ENCODE measurements at regions not wholly inside any gene's neighbourhood (a gene's known extent, or its start where the extent isn't known, plus 50 kb on each side); places are given as distances from the start of the nearest gene placed in this dataset.

GRCh38 chr2:19232312-19232711 lies 126.1 kb downstream of the OSR1 start:
- Histone ChIP-seq H3K27ac (no peak overlapping the region), H3K9me2 (ENCODE audit: insufficient read depth) (no peaks in the 10 kb centered on the region), H4K20me1 (ENCODE audit: insufficient read depth) (no peaks in the 10 kb centered on the region), H3K4me1 (ENCODE audit: insufficient read depth) (peaks cover 11% of the 10 kb centered on the region), H3K79me2 (ENCODE audit: insufficient read depth) (no peaks in the 10 kb centered on the region), H3K4me3 (no peak overlapping the region), H3K9ac (no peak overlapping the region), H3K9me3 (ENCODE audit: low read depth) (no peaks in the 10 kb centered on the region), H3F3A (ENCODE audit: insufficient read depth) (peaks cover 4% of the 10 kb centered on the region; the same call in 1 of the 2 replicates), H2AFZ (no peak overlapping the region), H3K4me2 (ENCODE audit: unreplicated experiment) (no peak overlapping the region), H3K36me3 (ENCODE audit: low read depth) (no peaks in the 10 kb centered on the region), H3K27me3 (replicated peaks; ENCODE audit: insufficient read depth) (no peaks in the 10 kb centered on the region)
- WGBS, 2 experiments (ENCODE audit: low coverage in 1 of 2, low lambda C conversion rate in 2 of 2, missing lambda C conversion rate in 2 of 2) = 100% methylated on average over 1 of the region's 1 CpG
- no peak for TF ChIP-seq EZH2phosphoT487 (IDR thresholded peaks at IDR 0.05; ENCODE audit: insufficient read depth, low read depth)
- no peak for TF ChIP-seq EZH2 (IDR thresholded peaks at IDR 0.05; ENCODE audit: insufficient read depth, poor library complexity, severe bottlenecking)
- no peak for DNase-seq
- in situ Hi-C loops (cut with MboI) = no loop called here

GRCh38 chr2:19231625-19232024 lies 126.8 kb downstream of the OSR1 start:
- no peak overlapping the region for H3K9ac ChIP-seq
- H3K4me3 ChIP-seq = no peak overlapping the region
- H3K9me3 ChIP-seq (ENCODE audit: low read depth) = no peaks in the 10 kb centered on the region
- WGBS, 2 experiments (ENCODE audit: low coverage in 1 of 2, low lambda C conversion rate in 2 of 2, missing lambda C conversion rate in 2 of 2) = 96 to 97% methylated on average over 2 of the region's 2 CpGs
- in situ Hi-C loops (cut with MboI) = no loop called here
- H3K9me2 ChIP-seq (ENCODE audit: insufficient read depth) = no peaks in the 10 kb centered on the region
- no peaks in the 10 kb centered on the region for H3K27me3 ChIP-seq (replicated peaks; ENCODE audit: insufficient read depth)
- no peaks in the 10 kb centered on the region for H4K20me1 ChIP-seq (ENCODE audit: insufficient read depth)
- no peak for DNase-seq
- peaks cover 11% of the 10 kb centered on the region for H3K4me1 ChIP-seq (ENCODE audit: insufficient read depth)
- H3K27ac ChIP-seq = no peak overlapping the region
- H3K36me3 ChIP-seq (ENCODE audit: low read depth) = no peaks in the 10 kb centered on the region
- peaks cover 4% of the 10 kb centered on the region; the same call in 1 of the 2 replicates for H3F3A ChIP-seq (ENCODE audit: insufficient read depth)
- no peak for TF ChIP-seq EZH2phosphoT487 (IDR thresholded peaks at IDR 0.05; ENCODE audit: insufficient read depth, low read depth)
- TF ChIP-seq EZH2 (IDR thresholded peaks at IDR 0.05; ENCODE audit: insufficient read depth, poor library complexity, severe bottlenecking) = no peak
- no peak overlapping the region for H3K4me2 ChIP-seq (ENCODE audit: unreplicated experiment)
- no peaks in the 10 kb centered on the region for H3K79me2 ChIP-seq (ENCODE audit: insufficient read depth)
- no peak overlapping the region for H2AFZ ChIP-seq

GRCh38 chr2:19230626-19231025 lies 127.8 kb downstream of the OSR1 start:
- 100% methylated on average over 2 of the region's 2 CpGs for WGBS, 2 experiments (ENCODE audit: low coverage in 1 of 2, low lambda C conversion rate in 2 of 2, missing lambda C conversion rate in 2 of 2)
- Histone ChIP-seq H4K20me1 (ENCODE audit: insufficient read depth) (no peaks in the 10 kb centered on the region), H3K9me2 (ENCODE audit: insufficient read depth) (no peaks in the 10 kb centered on the region), H3K36me3 (ENCODE audit: low read depth) (no peaks in the 10 kb centered on the region), H3F3A (ENCODE audit: insufficient read depth) (peaks cover 4% of the 10 kb centered on the region; the same call in 1 of the 2 replicates), H3K27ac (no peak overlapping the region), H3K27me3 (replicated peaks; ENCODE audit: insufficient read depth) (no peaks in the 10 kb centered on the region), H3K79me2 (ENCODE audit: insufficient read depth) (no peaks in the 10 kb centered on the region), H3K4me2 (ENCODE audit: unreplicated experiment) (no peak overlapping the region), H2AFZ (no peak overlapping the region), H3K9ac (no peak overlapping the region), H3K9me3 (ENCODE audit: low read depth) (no peaks in the 10 kb centered on the region), H3K4me1 (ENCODE audit: insufficient read depth) (peaks cover 9% of the 10 kb centered on the region), H3K4me3 (no peak overlapping the region)
- in situ Hi-C loops (cut with MboI) = no loop called here
- DNase-seq = no peak
- TF ChIP-seq EZH2 (IDR thresholded peaks at IDR 0.05; ENCODE audit: insufficient read depth, poor library complexity, severe bottlenecking) (no peak), EZH2phosphoT487 (IDR thresholded peaks at IDR 0.05; ENCODE audit: insufficient read depth, low read depth) (no peak)

- WGBS, 2 experiments (ENCODE audit: low coverage in 1 of 2, low lambda C conversion rate in 2 of 2, missing lambda C conversion rate in 2 of 2) = 91 to 98% methylated on average over 3 of the region's 3 CpGs
- Histone ChIP-seq H3K4me2 (ENCODE audit: unreplicated experiment) (no peak overlapping the region), H3K79me2 (ENCODE audit: insufficient read depth) (no peaks in the 10 kb centered on the region), H3K27ac (no peak overlapping the region), H3K9me2 (ENCODE audit: insufficient read depth) (no peaks in the 10 kb centered on the region), H3F3A (ENCODE audit: insufficient read depth) (no peaks in the 10 kb centered on the region), H3K9me3 (ENCODE audit: low read depth) (no peaks in the 10 kb centered on the region), H2AFZ (no peak overlapping the region), H3K9ac (no peak overlapping the region), H3K27me3 (replicated peaks; ENCODE audit: insufficient read depth) (no peaks in the 10 kb centered on the region), H3K36me3 (ENCODE audit: low read depth) (no peaks in the 10 kb centered on the region), H3K4me1 (ENCODE audit: insufficient read depth) (no peaks in the 10 kb centered on the region), H4K20me1 (ENCODE audit: insufficient read depth) (no peaks in the 10 kb centered on the region), H3K4me3 (no peak overlapping the region)
- in situ Hi-C loops (cut with MboI) = no loop called here
- TF ChIP-seq EZH2phosphoT487 (IDR thresholded peaks at IDR 0.05; ENCODE audit: insufficient read depth, low read depth) (no peak), EZH2 (IDR thresholded peaks at IDR 0.05; ENCODE audit: insufficient read depth, poor library complexity, severe bottlenecking) (no peak)
- DNase-seq = no peak
These were observed 129.7 kb downstream of the OSR1 start for GRCh38 chr2:19228715-19229114.

- 97 to 100% methylated on average over 3 of the region's 3 CpGs for WGBS, 2 experiments (ENCODE audit: low coverage in 1 of 2, low lambda C conversion rate in 2 of 2, missing lambda C conversion rate in 2 of 2)
- Histone ChIP-seq H3K9me2 (ENCODE audit: insufficient read depth) (no peaks in the 10 kb centered on the region), H3K36me3 (ENCODE audit: low read depth) (no peaks in the 10 kb centered on the region), H3K9ac (no peak overlapping the region), H4K20me1 (ENCODE audit: insufficient read depth) (no peaks in the 10 kb centered on the region), H3K27ac (no peak overlapping the region), H3K4me1 (ENCODE audit: insufficient read depth) (no peaks in the 10 kb centered on the region), H2AFZ (no peak overlapping the region), H3K27me3 (replicated peaks; ENCODE audit: insufficient read depth) (no peaks in the 10 kb centered on the region), H3K4me2 (ENCODE audit: unreplicated experiment) (no peak overlapping the region), H3F3A (ENCODE audit: insufficient read depth) (no peaks in the 10 kb centered on the region), H3K4me3 (no peak overlapping the region), H3K9me3 (ENCODE audit: low read depth) (no peaks in the 10 kb centered on the region), H3K79me2 (ENCODE audit: insufficient read depth) (no peaks in the 10 kb centered on the region)
- TF ChIP-seq EZH2phosphoT487 (IDR thresholded peaks at IDR 0.05; ENCODE audit: insufficient read depth, low read depth) (no peak), EZH2 (IDR thresholded peaks at IDR 0.05; ENCODE audit: insufficient read depth, poor library complexity, severe bottlenecking) (no peak)
- in situ Hi-C loops (cut with MboI) = no loop called here
- no peak for DNase-seq
These were observed 130.2 kb downstream of the OSR1 start for GRCh38 chr2:19228181-19228593.
